HG02973 (cell line): ENCODE measurements at regions not wholly inside any gene's neighbourhood (a gene's known extent, or its start where the extent isn't known, plus 50 kb on each side); places are given as distances from the start of the nearest gene placed in this dataset.

Source experiments
- ATAC-seq: cut with Tn5 transposase; IDR thresholded peaks from one replicate; pipeline ENCODE4 v1.9.1; 2021; ENCODE audit warnings: moderate library complexity; ENCODE audit not compliant: unreplicated experiment

- ATAC-seq: no peak
Observed at GRCh38 chr11:110890995-110891394, 178.8 kb upstream of the ARHGAP20 start.

GRCh38 chr11:110886288-110886970, 174.2 kb upstream of the ARHGAP20 start:
- ATAC-seq: no peak

DNA sequence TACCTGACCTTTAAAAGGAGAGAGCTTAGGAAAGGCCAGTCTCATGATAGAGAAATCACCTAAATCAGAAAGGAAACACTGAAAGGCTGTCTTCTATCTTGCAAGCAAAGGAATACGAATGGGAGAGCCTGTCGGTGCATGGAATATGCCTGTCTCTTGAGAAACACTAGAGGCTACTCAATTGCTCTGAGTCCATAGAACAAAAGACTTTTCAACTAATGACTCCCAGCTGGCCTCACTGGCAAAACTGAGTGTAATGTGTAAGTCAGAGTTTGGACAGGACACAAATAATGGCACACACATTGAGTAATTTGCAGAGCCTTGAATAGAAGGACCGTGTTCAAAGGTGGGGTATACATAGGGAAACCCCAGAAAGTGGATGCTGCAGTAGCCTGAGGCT, 171.0 kb upstream of the ARHGAP20 start:
- no peak for ATAC-seq

DNA sequence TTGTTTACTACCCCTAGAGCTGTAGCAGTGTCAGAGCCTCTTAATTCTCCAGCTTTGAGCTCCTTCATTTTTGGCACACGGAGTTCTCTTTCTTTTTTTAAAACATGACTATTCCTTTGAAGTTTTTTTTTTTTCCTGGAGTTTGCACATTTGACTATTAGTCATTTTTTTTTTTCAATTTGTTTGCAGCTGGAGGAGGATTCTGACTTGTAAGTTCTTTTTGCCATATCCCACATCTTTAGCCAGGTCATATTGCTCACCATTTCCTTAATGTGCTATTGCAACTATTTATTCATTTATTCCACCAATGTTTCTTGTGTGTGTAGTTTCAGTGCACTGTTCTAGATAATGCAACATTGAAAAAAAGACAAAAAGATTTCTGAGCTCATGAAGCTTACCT, 166.3 kb upstream of the ARHGAP20 start:
- ATAC-seq: no peak

DNA sequence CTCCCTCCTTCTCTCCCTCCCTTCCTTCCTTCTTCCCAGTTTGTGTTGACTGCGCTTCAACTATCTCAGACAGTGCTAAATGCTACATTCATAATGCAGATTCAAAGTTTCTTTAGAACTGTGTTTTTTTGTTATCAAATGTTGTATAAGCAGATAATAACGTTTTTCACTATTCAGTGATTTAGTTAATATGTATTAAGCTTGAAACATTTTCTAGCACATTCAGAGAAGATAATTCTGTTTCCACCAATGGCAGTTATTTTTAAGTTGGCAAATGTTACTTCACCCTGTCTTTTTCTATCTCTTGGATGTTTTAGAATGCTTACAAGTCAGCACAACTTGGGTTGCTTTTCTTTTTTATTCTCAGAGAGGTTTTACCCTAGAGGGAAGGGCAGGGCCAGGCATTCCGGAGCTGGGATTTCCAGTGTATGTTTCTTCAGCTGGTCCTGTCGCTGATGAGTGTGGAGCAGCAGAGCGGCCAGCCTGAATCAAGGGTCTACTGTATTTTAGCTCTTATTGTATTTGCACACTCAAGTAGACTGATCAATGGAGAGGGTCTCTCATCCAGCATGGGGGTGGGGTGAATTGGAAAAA, 162.3 kb upstream of the ARHGAP20 start:
- no peak for ATAC-seq

DNA sequence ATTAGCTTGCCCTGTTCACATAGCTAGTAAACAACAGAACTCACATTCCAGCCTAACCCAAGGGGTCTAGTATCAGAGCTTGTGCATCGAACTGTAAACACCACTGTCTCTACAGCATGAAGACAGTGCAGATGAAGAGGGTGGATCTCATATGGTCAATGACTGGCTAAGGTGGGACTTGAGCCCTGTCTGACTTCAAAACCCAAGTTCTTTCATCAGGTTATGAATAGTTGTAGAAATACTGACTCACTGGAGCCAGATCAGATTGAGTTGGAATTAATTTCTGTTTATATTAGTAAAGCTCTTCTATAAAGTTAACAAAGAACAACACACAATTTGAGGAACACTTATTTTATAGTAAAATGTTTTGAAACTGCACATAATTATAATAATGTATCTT, 161.7 kb upstream of the ARHGAP20 start:
- no peak for ATAC-seq

DNA sequence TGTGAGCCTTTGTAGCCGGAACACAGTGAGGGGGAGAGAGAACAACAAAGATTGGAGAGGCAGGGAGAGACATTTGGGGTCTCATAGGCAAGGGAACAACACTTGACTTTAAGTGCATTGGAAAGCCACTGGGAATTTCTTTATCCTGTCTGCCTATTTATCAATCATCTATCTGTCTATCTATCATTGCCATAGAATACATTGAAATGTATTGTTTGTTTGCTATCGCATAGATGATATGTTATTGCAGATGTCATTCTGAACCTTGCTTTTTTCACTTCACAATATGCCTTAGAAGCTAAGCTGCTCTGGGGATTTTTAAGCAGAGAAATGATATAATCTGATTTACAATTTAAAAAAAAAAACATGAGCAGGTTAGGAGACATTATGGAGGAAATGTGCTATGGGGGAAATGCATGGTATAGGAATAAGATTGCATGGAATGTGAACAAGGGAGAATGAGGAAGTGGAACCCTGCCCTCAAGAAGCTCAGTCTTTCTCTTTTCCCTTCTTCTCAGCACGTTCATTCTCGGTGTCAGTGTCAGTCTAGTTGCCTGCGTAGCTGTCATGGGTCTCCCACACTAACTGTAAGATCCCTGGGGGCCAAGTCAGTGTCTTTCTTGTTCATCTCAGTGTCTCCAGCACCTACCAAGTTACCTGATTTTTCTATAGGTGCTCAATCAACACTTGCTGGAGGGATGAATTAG, 158.7 kb upstream of the ARHGAP20 start:
- ATAC-seq: no peak

DNA sequence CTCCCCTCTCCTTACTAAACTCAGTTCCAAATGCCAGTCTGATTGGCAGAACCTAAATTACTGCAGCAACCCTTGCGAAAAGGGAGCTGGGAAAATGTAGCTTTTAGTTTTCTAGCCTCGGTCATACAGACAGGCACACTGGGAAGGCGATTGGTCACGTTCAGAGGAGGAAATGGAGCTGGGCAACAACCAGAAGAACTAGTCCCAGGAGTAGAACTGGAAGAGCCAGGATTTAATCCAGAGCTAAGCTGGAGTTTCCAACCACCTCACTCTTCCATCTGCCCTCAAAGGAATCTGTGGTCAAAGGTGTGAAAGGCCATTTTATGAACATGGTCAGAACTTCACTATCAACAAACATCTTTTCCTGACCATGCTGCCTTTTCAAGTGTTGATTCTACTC, 155.7 kb upstream of the ARHGAP20 start:
- ATAC-seq: no peak

DNA sequence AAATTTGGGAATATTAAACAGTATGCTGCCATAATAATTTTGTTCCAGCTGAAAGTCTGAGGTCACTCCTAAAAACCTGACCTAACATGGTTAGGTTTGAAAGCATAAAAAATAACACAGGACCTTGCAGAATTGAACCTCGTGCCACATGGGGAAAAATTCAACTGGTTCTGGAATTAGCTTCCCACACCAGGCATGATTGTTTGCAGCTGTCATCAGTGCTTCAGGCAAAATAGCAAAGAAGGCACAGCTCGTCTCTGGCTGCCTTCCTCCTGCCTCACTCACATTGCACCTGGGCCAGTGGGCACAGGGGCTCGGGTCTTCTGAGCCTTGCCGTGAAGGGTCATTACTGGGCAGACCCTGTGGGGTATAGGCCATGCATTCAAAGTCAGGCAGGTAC, 153.8 kb upstream of the ARHGAP20 start:
- no peak for ATAC-seq

DNA sequence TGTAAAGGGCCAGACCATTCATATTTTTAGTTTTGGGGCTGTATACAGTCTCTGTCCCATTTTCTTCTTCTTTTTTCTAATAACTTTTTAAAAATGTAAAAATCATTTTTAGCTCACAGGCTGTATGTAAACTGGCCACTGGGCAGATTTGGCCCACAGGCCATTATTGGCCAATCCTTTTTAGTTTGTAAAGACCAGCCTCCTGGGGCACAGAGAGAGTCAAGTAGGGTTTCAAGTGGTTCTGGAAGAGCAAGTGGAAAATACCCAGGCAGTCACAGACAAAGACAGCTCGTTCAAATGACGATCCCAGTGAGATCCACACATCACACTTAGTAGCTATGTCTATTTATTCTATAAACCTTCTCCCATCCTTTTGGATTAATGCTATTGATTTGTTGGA, 150.2 kb upstream of the ARHGAP20 start:
- no peak for ATAC-seq

DNA sequence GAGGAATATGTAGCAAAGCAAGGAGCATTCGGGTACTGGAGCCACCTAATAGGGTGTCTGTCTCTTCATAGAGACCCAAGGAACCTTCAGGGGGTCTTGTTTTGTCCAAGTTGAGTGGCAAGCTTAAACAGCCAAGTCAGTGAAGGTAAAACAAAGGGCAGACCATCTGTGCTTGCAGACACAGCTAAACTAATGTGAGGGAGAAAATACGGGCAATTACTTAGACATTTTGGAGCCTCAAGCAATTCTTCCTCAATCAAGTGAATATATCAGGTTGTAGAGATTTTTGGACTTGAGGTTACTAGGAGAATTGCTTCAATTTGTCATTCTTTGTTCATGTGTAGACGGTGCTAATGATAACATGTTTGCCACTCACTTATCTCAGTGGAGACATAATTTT, 148.2 kb upstream of the ARHGAP20 start:
- ATAC-seq: no peak

GRCh38 chr11:110859998-110860397, 147.8 kb upstream of the ARHGAP20 start:
- ATAC-seq: no peak

DNA sequence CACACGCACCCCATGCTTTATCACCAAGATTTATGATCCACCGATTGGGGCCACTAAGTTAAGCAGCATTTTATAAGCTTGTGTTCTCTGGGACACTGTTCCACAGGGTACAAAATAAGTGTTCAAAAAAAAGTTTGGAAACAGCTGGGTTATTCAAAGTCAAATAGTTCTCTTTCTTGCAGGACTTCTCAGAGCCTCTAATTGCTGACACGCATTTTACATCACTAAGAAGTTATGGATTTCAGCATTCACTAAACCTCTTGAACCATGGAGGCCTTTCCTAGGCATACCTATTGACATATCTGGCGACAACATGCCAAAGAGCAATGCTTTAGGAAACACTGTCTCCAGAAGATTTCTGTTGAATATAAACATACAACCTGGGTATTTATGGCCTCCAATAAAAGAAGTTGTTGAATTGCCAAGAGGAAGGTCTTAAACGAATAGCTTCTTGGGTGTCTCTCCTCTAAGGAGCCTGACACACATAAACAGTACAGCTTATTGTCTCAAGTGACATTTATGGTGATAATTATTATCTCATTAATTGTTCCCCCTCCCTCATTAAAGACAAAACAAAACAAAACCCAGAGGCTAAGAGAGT, 147.1 kb upstream of the ARHGAP20 start:
- ATAC-seq: no peak

- peak; percentile 46 for ATAC-seq
Observed at GRCh38 chr11:110858547-110858921, 146.3 kb upstream of the ARHGAP20 start.

- ATAC-seq: no peak
Observed at GRCh38 chr11:110857892-110858546, 145.8 kb upstream of the ARHGAP20 start.

DNA sequence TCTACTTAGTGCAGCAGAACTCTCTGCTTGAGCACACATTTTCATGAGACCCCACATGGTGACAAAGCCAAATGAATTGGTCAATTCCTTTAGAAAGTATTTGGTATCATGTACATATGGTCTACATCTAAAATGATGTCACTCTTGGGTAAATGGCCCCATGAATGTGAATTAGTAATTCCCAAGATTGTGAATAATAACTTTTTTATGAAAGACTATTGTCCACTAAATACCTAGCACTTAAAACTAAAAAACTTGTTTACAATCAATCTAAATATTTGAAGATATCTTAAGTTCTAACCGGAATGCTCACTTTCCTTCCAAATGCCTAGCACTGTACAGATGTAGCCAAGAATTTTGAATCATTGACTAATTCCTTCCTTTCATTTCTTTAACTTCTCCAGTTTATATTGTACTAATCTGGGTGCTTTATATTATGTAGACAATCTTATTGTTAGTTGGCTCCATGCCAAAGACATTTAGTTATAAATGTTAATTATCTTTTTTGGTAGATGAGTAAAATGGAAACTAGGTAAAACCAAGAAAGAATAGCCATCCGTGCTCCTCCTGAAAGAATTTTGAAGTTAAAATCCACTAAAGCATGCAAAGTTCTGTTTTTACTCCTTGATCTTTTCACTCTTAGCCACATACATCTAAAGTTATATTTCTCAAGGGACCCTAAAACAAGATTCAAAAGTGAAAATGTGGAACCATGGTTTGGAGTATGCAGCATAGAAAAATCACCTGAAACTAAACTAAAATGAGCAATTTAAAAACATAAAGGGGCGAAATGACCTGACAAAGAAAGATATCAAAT, 145.0 kb upstream of the ARHGAP20 start:
- no peak for ATAC-seq

DNA sequence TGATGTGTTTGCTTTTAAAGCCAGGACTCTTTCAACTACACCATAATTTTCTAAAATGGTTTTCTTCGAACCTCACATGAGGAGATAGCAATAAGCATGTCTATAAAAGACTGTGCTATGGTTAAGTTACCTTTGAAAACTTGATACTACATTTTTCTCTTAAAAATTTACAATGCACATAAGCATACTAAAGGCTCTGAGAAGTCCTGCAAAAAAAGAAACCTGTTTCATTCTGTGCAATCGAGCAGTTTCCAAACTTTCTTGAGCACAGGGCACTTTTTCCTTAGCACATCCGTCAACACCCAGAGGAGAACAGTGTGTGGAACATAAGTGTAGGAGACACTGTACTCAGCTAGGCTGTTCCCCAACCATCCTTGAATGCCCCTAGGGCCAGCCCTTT, 144.1 kb upstream of the ARHGAP20 start:
- ATAC-seq: no peak

GRCh38 chr11:110855191-110855590, 143.0 kb upstream of the ARHGAP20 start:
- no peak for ATAC-seq

- no peak for ATAC-seq
Observed at GRCh38 chr11:110852921-110853490, 140.8 kb upstream of the ARHGAP20 start.

GRCh38 chr11:110850846-110851245, 138.6 kb upstream of the ARHGAP20 start:
- no peak for ATAC-seq
